GM18507 (cell line): ENCODE measurements at regions not wholly inside any gene's neighbourhood (a gene's known extent, or its start where the extent isn't known, plus 50 kb on each side); places are given as distances from the start of the nearest gene placed in this dataset.
"Not testable (repeated sequence)": the region's sequence is repeated elsewhere in the genome, so short reads cannot be mapped to it uniquely, and the experiment has no call there.

Experiments
- DNase-seq: peaks from one replicate; pipeline ENCODE4 v3.0.0; 2011; ENCODE audit warnings: low read depth; ENCODE audit not compliant: insufficient read length; ENCODE audit errors: extremely low spot score
- FAIRE-seq: peaks from 2 replicates; lab custom pipeline; 2011; peaks lifted over from hg19 to GRCh38; lab: Jason Lieb, UNC

DNA sequence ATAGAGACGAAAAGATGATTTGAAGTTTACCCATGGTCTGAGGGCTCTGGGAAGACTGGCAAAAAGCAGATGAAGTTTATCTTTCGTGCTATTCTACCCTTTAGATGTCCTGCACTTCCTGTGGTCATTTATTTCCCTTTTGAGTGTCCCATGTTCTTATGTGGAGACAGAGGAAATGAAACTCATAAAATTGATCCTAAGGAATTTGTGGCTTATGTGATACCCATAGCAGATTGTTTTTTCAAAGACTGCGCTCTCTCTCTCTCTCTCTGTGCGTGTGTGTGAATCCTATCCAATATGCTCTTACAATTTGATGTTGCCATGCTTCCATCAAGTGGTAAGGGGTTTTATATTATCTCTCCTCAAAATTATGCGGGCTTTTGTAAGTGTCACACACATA lies 607.5 kb upstream of the DPPA4 start:
- DNase-seq (no peak), FAIRE-seq (no peak)

DNA sequence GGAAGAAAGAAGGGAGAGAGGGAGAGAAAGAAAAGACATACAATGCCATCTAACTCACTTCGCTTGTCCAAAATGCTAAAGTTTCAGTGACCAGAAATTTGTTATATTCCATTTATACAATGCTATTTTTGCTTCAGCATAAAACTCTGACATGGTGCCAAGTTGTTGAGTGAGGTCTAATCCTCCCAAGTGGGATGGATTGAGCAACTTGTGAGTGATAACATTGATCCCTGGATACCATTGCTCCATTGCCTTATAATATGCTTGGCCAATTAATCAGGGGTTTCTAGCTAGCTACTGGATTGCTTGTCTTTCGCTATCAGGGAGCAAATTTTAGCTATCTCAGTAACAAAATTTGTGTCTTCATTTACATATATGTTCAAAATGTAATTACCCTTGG lies 615.6 kb upstream of the DPPA4 start:
- no peak for FAIRE-seq
- DNase-seq = no peak

DNA sequence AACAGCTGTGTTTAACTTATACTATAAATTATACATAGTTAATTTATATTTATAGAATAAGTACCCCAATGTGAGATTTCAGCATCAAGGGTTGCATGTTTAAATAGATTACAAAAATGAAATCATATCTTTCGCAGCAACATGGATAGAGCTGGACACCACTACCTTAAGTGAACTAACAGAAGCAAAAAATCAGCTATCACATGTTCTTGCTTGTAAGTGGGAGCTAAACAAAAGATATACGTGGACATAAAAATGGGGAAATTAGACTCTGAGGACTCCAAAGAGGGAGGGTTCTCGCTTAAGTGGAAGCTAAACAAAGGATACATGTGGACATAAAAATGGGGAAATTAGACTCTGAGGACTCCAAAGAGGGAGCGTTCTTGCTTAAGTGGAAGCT lies 626.5 kb upstream of the DPPA4 start:
- DNase-seq = no peak
- FAIRE-seq = no peak

DNA sequence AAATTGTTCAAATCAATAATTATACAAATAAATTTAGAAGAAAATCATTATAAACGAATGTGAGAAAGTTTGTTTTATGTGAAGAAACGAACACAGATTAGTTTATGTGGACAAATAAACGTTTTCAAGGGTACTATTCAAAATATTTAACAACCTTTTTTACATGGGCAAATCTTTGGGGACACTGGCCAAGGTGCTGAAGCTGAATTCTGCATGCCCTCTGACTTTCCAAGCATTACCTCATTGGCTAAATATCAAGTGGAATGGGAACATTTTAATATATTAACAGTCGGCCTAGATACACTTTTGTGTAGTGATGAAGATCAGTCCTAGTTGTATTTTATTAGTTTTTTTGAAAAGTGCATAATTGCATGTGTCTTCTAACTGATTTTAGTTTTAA lies 636.4 kb upstream of the DPPA4 start:
- no peak for DNase-seq
- no peak for FAIRE-seq

DNA sequence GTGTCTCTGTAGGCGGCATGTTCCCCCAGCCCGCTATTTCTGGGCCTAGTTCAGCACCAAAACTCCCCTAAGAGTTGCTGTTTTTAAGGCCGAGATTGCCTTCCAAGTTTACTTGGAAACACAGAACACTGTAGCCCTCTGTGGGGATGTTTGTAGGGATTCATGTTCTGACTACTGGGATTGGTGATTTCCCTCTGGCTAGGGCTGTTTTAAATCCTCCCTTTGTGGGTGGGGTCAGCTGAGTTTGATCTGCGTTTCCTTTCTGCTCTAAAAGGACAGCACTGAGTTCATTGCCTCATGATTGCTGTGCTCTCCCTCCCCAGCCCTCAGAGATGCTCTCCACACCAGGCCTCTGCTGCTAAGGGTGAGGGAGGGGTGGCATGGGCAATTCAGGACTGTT lies 640.6 kb upstream of the DPPA4 start:
- DNase-seq = no peak
- no peak for FAIRE-seq

DNA sequence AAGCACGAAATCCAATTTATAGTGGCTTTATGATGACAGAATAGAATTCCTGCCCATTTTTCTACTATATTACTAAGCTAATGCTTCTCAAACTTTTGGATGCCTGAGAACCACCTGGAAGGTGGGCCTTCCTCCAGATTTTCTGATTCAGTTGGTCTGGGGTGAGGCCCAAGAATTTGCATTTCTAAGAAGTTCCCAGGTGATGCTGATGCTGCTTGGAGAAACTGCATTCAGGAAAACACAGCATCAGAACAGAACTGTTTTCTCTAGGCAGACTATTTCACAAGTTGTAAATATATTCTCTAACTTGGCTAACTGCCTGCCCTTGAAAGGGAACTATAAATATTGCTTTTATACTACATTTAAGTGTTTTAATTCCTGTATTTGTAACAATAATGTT lies 644.9 kb upstream of the DPPA4 start:
- FAIRE-seq (no peak), DNase-seq (no peak)

DNA sequence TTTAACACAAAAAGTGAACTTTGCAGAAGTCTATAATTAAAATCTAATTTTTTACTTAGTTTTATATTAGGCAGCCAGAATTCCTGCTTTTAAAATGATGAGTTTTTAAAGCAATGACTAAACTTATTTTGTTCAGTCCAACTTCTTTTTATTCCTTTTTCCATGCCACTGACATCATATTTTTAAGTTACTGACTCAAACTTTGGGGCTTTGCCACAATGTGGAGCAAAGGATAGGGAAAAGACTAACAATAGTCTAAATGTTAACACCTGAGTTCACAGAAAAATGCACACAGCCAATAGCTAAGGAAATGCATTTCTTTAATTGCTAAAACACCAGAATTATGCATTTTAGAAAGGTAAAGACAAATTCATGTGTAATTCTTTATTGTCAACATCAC lies 647.6 kb upstream of the DPPA4 start:
- no peak for DNase-seq
- no peak for FAIRE-seq

DNA sequence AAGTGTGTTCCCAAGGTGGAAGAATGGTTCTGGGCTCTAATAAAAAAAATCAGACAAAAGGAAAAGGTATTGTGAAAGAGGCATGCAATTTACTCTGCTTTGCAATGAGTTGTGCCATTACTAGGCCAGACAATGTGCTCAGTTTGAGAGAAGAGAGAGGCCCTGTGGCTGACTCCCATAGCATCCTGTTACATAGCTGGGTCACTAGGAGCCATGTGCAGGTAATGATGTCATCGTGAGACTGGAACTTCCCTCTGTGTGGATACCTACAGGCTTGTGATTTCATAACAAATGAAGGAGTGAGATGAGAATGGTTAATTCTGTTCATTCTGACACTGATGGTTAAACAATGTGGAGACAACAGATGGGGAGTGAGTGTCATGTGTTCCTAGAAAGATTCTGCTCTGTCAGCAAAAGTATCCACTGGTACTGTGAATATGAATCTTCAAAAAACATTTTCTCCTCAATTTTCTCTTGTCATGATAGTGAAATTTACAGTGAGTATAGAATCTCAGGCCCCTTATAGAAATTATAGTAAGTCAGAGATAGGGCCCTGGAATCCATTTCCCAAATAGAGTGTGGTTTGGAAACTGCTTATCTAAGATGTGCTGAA lies 648.7 kb upstream of the DPPA4 start:
- FAIRE-seq = no peak

DNA sequence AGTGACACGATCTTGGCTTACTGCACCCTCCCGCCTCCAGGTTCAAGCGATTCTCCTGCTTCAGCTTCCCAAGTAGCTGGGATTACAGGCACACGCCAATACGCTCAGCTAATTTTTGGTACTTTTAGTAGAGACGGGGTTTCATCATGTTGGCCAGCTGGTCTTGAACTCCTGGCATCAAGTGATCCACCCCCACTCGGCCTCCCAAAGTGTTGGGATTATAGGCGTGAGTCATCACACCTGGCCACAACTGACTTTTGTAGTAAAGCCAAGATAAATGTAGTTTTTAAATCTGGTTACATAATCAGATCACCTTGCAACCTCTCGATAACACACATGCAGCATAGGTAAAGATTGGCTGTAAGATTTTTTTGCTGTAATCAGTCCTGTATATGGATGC lies 657.5 kb upstream of the DPPA4 start:
- DNase-seq (no peak), FAIRE-seq (no peak)

More for the DNA sequence above, 648.7 kb upstream of the DPPA4 start:
- DNase-seq = no peak

DNA sequence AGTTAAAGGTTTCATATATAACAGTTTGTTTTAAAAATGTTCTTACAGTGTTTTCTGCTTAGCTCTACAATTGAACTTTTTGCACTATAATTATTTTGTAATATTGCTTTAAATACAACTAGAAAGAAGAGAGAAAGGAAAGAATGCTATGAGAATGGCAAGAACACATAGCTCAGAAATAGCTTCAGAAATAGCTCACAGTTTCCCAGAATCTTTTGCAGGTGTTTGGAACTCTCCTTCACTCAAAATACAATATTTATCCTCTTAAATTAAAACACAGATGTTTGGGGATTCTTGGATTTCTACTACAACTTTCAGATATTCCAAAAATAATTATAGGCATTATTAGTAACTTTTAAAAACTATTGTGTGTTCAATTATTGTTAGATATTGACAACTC lies 658.0 kb upstream of the DPPA4 start:
- DNase-seq = no peak
- FAIRE-seq = no peak

DNA sequence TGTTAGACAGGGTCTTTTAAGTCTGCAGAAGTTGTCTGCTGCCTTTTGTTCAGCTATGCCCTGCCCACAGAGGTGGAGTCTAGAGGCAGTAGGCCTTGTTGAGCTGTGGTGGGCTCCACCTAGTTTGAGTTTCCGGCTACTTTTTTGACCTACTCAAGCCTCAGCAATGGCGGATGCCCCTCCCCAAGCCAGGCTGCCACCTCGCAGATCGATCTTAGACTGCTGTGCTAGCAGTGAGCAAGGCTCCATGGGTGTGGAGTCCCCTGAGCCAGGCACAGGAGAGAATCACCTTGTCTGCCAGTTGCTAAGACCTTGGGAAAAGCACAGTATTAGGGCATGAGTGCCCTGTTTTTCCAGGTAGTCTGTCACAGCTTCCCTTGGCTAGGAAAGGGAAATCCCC lies 664.6 kb upstream of the DPPA4 start:
- not testable (repeated sequence) for FAIRE-seq, DNase-seq

DNA sequence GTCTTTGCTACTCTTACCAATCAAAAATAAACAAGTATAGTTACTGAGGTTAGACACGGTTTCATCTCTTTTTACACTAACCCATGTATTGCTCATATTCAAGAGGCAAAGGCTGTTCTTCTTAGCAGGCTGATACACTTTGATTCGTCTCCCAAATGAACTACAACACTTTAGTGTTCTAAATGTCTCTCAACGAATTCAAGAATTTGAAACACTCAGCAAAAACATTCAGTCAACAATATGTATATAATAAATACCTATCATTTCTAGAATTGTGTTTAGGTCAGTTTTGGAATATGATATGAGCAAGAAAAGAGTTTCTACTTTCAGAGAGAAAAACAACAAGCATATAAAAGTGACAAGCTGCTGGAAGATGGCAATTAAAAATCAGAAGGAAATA lies 669.6 kb upstream of the DPPA4 start:
- DNase-seq = no peak

DNA sequence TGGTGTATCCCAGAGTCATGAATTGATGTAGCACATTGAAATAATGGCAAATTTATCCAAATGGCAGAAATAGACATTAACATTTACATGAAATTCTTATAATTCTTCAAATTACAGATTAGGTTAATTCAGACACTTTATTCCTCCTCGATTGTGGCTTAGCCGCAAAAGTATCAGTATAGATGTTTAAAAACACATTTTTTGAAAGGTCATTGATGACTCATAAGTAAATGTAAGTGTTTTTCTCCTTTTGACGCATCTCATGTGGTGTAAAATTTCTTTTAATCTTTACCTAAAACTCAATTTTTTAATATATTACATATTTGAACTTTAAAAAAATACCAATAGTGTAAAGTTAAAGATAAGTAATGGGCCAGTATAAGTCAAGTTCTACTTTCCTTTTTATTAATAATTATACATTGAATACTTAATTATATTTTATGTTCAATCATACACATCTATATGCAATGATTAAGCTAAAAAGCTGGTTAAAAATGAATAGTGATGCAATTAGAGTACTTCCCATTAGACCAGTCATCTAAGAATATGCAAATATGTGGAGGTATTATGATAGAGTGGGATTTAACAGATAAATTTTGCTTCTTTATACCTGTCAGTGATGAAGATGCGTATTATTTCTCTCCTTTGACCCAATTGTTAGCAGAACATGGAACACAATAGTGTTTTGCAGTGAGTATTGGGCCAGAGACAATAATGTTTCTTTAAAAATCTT lies 678.1 kb upstream of the DPPA4 start:
- DNase-seq (no peak), FAIRE-seq (no peak)

More for the DNA sequence above, 669.6 kb upstream of the DPPA4 start:
- FAIRE-seq = no peak

DNA sequence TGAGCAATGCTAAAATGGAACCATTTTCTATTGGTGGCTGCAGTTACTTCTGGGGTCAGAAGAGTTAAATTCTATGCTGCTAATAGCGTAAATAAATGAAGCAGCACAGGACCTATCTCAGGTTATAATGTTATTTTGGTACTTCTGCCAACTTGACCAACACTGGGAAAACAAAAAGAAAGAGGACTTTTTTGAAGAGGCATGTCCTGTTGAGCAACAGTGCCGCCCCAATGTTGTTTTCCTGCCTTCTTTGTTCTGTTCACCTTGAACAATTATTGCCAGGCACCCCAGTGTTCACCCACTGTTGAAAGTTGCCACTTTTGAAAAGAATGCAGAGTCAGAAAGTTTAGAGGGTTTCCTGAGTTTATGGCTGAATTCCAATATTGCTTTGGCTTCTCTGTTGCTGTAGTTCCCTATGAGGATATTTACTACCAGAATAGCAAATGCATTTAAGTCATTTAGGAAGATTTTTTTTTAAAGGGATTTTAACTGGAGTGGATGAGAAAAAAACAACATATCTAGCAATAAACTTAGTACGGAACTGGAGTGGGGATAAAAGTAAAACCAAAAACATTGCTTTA lies 679.0 kb upstream of the DPPA4 start:
- DNase-seq = no peak
- no peak for FAIRE-seq

DNA sequence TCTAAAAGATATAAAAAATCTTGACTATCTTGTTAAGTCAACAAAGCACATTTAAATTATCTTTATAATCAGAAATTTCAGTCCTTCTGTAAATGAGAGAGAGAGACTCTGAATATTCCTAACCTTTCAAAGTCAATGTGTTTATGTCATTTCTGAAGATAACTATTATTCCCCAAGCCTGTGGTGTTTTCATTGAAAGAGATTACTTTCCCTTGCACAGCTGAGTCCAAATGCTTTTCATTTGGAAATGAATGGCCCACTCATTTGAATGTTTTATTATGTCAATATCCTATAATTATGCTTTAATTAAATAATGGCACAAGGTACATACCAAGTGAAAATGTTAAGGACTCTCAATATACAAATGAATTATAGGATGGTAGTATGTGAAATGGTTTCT lies 680.0 kb upstream of the DPPA4 start:
- FAIRE-seq = no peak
- DNase-seq = no peak

DNA sequence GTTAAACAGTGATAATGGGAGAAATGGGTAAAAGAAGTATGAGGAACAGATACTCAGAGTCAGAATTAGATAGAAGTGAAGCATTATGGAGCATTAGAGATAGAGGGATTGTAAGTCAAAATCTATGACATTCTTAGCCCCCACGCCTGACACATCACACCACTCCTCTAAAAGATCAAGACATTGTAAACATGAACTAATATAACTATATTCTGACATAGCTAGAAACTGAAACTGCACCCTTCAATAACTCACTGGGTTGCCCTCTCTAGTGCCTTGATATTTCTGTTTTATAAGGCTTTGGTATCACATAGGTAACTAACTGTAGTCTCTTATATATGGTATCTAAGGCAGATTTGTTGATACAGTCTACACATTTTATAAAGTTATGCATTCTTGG lies 684.3 kb upstream of the DPPA4 start:
- DNase-seq (no peak), FAIRE-seq (no peak)

DNA sequence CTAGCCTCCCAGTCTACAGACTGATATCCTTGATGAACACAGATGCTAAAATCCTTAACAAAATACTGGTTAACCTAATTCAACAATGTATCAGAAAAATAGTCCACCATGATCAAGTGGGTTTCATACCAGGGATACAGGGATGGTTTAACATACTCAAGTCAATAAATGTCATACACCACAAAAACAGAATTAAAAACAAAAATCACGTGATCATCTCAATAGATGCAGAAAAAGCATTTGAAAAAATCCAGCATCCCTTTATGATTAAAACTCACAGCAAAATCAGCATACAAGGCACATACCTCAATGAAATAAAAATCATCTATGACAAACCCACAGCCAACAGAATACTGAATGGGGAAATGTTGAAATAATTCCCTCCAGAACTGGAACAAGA lies 685.7 kb upstream of the DPPA4 start:
- not testable (repeated sequence) for FAIRE-seq, DNase-seq

DNA sequence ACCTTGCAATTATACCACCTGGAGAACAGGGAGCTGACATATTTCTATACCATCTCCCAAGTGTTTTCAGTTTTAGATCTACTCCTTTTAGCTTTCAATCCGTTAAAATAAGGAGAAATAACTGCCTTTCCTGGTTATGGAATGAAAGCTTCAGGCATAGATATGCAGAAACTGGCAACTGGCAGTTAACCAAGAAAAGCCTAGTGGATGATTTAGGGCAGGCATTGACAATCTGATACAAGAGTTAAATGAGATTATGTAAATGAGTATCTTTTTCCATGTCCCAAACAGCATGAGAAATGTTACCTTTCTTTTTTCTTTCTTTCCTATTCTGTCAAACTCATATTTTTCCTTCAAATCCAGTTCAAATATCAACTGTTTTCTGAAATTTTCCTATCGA lies 689.1 kb upstream of the DPPA4 start:
- no peak for FAIRE-seq
- DNase-seq = no peak

DNA sequence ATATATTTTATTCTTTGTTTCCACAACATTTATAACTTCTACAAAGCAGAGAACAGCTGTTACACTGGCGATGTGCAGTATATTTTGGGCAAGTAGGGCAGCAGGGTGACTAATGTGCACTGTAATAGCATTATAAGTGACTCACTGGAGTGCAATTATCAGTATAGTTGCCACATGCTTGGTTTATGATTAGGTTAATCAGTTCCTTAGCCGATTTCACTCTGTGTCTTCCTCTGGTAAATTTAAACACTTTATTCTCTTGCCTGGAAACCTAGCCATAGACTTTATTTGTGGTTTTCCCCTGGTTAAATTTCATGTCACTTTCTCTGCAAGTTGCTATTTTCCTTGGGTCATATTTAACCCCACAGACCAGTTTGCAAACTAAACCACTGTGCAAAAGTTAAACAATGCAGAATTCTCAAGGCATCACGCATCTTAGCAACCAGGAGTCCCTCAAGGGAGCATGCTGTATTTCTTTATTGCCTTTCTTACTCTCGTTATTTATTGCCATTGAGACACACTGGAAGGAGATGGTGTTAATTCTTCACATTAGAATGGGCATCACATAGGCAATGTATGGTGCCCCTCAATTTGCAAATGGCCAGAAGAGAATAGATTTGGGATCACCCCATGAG lies 690.2 kb upstream of the DPPA4 start:
- FAIRE-seq (no peak), DNase-seq (no peak)

DNA sequence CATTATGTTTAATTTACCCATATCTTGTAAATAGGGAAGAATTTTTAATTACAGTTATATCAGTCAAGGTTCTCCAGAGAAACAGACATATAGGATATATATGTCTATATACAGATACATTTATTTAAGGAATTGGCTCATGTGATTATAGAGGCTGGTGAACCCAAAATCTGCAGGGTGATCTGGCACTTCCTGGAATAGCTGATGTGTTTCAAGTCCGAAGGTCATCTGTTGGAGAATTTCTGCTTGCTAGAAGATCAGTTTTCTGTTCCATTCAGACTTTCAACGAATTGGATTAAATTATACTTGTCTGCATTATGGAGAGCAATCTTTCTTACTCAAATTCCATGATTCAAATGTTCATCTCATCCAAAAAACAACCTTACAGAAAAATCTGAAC lies 694.6 kb upstream of the DPPA4 start:
- FAIRE-seq = no peak
- DNase-seq = no peak

DNA sequence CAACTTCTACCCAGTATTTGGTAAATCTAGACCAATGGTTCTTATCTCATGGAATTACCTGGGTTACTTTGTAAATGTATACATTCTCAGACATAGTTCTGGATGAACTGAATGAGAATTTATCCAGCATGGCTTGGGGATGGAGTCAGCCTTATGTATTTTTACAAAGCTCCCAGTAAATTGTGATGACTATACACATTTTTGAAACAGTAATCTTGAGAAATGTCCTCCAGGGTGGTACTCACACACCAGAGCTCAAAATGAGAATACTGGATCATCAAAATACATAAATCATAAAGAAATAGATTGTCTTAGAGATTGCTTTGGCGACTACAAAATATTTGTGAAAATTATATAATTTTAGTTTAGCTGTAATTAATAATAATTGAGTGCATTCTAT lies 722.1 kb upstream of the DPPA4 start:
- FAIRE-seq = no peak

More for the DNA sequence above, 722.1 kb upstream of the DPPA4 start:
- no peak for DNase-seq
